Fibroblast of gingiva (primary cell): ENCODE measurements at regions not wholly inside any gene's neighbourhood (a gene's known extent, or its start where the extent isn't known, plus 50 kb on each side); places are given as distances from the start of the nearest gene placed in this dataset.

Experiments
- DNase-seq: peaks from one replicate; pipeline ENCODE4 v3.0.0-alpha.2; 2011; ENCODE audit warnings: low read depth

GRCh38 chr7:136254148-136254547 lies 277.0 kb upstream of the MTPN start:
- no peak for DNase-seq

- no peak for DNase-seq
These were observed 274.7 kb upstream of the MTPN start for GRCh38 chr7:136251826-136252225.

- no peak for DNase-seq
These were observed 270.1 kb upstream of the MTPN start for GRCh38 chr7:136247211-136247610.

GRCh38 chr7:136245327-136246004 lies 268.3 kb upstream of the MTPN start:
- no peak for DNase-seq

- DNase-seq: no peak
These were observed 256.9 kb upstream of the MTPN start for GRCh38 chr7:136234040-136234439.

- DNase-seq: no peak
These were observed 253.1 kb upstream of the MTPN start for GRCh38 chr7:136230210-136230609.

GRCh38 chr7:136229790-136230189 lies 252.6 kb upstream of the MTPN start:
- no peak for DNase-seq

- no peak for DNase-seq
These were observed 251.0 kb upstream of the MTPN start for GRCh38 chr7:136228171-136228570.

- no peak for DNase-seq
These were observed 237.2 kb upstream of the MTPN start for GRCh38 chr7:136214356-136214755.

GRCh38 chr7:136213012-136213411 lies 235.9 kb upstream of the MTPN start:
- no peak for DNase-seq

- no peak for DNase-seq
These were observed 233.5 kb upstream of the MTPN start for GRCh38 chr7:136210664-136211063.

- DNase-seq: no peak
These were observed 232.9 kb upstream of the MTPN start for GRCh38 chr7:136210079-136210478.

- no peak for DNase-seq
These were observed 228.8 kb upstream of the MTPN start for GRCh38 chr7:136205956-136206355.

- no peak for DNase-seq
These were observed 221.0 kb upstream of the MTPN start for GRCh38 chr7:136198168-136198567.

- DNase-seq: no peak
These were observed 217.7 kb upstream of the MTPN start for GRCh38 chr7:136194878-136195277.

GRCh38 chr7:136193940-136194339 lies 216.8 kb upstream of the MTPN start:
- no peak for DNase-seq

- no peak for DNase-seq
These were observed 212.4 kb upstream of the MTPN start for GRCh38 chr7:136189506-136189998.

- DNase-seq: no peak
These were observed 209.1 kb upstream of the MTPN start for GRCh38 chr7:136186281-136186680.

GRCh38 chr7:136184719-136185118 lies 207.6 kb upstream of the MTPN start:
- DNase-seq: no peak

- DNase-seq: no peak
These were observed 206.8 kb upstream of the MTPN start for GRCh38 chr7:136183981-136184380.

GRCh38 chr7:136180984-136181383 lies 203.8 kb upstream of the MTPN start:
- no peak for DNase-seq

GRCh38 chr7:136179851-136180721 lies 202.9 kb upstream of the MTPN start:
- no peak for DNase-seq

- DNase-seq: no peak
These were observed 202.0 kb upstream of the MTPN start for GRCh38 chr7:136179154-136179553.
